Forelimb muscle (tissue), 1 donor: ENCODE measurements at regions not wholly inside any gene's neighbourhood (a gene's known extent, or its start where the extent isn't known, plus 50 kb on each side); places are given as distances from the start of the nearest gene placed in this dataset.

Experiments
- DNase-seq: peaks from one replicate; pipeline ENCODE4 v3.0.0-alpha.2; 2013; ENCODE audit warnings: low read depth

GRCh38 chr9:109549386-109549785, 51.3 kb upstream of the PTPN3 start:
- DNase-seq, result no peak

- no peak for DNase-seq
These were observed 53.5 kb upstream of the PTPN3 start for GRCh38 chr9:109551651-109552050.

GRCh38 chr9:109555215-109555614, 57.1 kb upstream of the PTPN3 start:
- no peak for DNase-seq

- no peak for DNase-seq
These were observed 58.0 kb upstream of the PTPN3 start for GRCh38 chr9:109556061-109556460.

- no peak for DNase-seq
These were observed 58.7 kb upstream of the PTPN3 start for GRCh38 chr9:109556786-109557185.

GRCh38 chr9:109557481-109557880, 59.4 kb upstream of the PTPN3 start:
- no peak for DNase-seq

- no peak for DNase-seq
These were observed 60.6 kb upstream of the PTPN3 start for GRCh38 chr9:109558718-109559151.

GRCh38 chr9:109560470-109561132, 62.5 kb upstream of the PTPN3 start:
- DNase-seq, result no peak

GRCh38 chr9:109561137-109561536, 63.0 kb upstream of the PTPN3 start:
- DNase-seq, result no peak

- no peak for DNase-seq
These were observed 70.0 kb upstream of the PTPN3 start for GRCh38 chr9:109568089-109568488.

GRCh38 chr9:109568568-109569210, 70.6 kb upstream of the PTPN3 start:
- DNase-seq, result no peak

- DNase-seq, result peak; percentile 32
These were observed 76.2 kb upstream of the PTPN3 start for GRCh38 chr9:109574061-109574882.

- no peak for DNase-seq
These were observed 78.7 kb upstream of the PTPN3 start for GRCh38 chr9:109576762-109577161.

- no peak for DNase-seq
These were observed 81.3 kb upstream of the PTPN3 start for GRCh38 chr9:109579191-109579948.

- DNase-seq, result no peak
These were observed 84.3 kb upstream of the PTPN3 start for GRCh38 chr9:109582386-109582785.

- no peak for DNase-seq
These were observed 86.1 kb upstream of the PTPN3 start for GRCh38 chr9:109584205-109584604.

GRCh38 chr9:109585796-109586195, 87.7 kb upstream of the PTPN3 start:
- DNase-seq, result no peak

- DNase-seq, result no peak
These were observed 88.9 kb upstream of the PTPN3 start for GRCh38 chr9:109586993-109587392.

- DNase-seq, result no peak
These were observed 90.3 kb upstream of the PTPN3 start for GRCh38 chr9:109588415-109588814.

- no peak for DNase-seq
These were observed 92.9 kb upstream of the PTPN3 start for GRCh38 chr9:109590966-109591365.

GRCh38 chr9:109591691-109592090, 93.6 kb upstream of the PTPN3 start:
- DNase-seq, result no peak

GRCh38 chr9:109593612-109594011, 95.5 kb upstream of the PTPN3 start:
- no peak for DNase-seq
